LNCaP clone FGC (cell line): ENCODE measurements at regions not wholly inside any gene's neighbourhood (a gene's known extent, or its start where the extent isn't known, plus 50 kb on each side); places are given as distances from the start of the nearest gene placed in this dataset.

Source experiments
- DNase-seq: peaks from one replicate; pipeline ENCODE4 v3.0.0-alpha.2; 2011; ENCODE audit warnings: low read depth
- H3K4me3 ChIP-seq: 2 replicates; pipeline ENCODE4 v1.5.1; 2011; ENCODE audit warnings: mild to moderate bottlenecking, low read depth, low read length, control low read depth
- CTCF ChIP-seq: IDR thresholded peaks from 2 replicates; pipeline ENCODE4 v1.5.1; 2012; ENCODE audit warnings: mild to moderate bottlenecking; ENCODE audit not compliant: control insufficient read depth, insufficient read depth; ENCODE audit errors: extremely low read depth

- no peak overlapping the region for H3K4me3 ChIP-seq
- no peak for DNase-seq
- no peak for TF ChIP-seq CTCF
Measured at GRCh38 chr9:26061948-26062575, 383.8 kb upstream of the TUSC1 start.

GRCh38 chr9:26058111-26058895 lies 380.1 kb upstream of the TUSC1 start:
- no peak for TF ChIP-seq CTCF
- DNase-seq, result no peak
- H3K4me3 ChIP-seq, result no peak overlapping the region

- no peak for DNase-seq
- TF ChIP-seq CTCF, result no peak
- H3K4me3 ChIP-seq, result no peak overlapping the region
Measured at GRCh38 chr9:26057050-26057449, 378.8 kb upstream of the TUSC1 start.

- H3K4me3 ChIP-seq, result no peak overlapping the region
- no peak for DNase-seq
- TF ChIP-seq CTCF, result no peak
Measured at GRCh38 chr9:26054600-26055520, 376.6 kb upstream of the TUSC1 start.

GRCh38 chr9:26053954-26054353 lies 375.7 kb upstream of the TUSC1 start:
- no peak overlapping the region for H3K4me3 ChIP-seq
- DNase-seq, result no peak
- TF ChIP-seq CTCF, result no peak

- DNase-seq, result no peak
- H3K4me3 ChIP-seq, result no peak overlapping the region
- TF ChIP-seq CTCF, result no peak
Measured at GRCh38 chr9:26043431-26043830, 365.2 kb upstream of the TUSC1 start.
